Subcutaneous abdominal adipose tissue (tissue), 5 donors: ENCODE measurements at regions not wholly inside any gene's neighbourhood (a gene's known extent, or its start where the extent isn't known, plus 50 kb on each side); places are given as distances from the start of the nearest gene placed in this dataset.

Experiments
- H3K27ac ChIP-seq: one replicate; pipeline ENCODE4 v1.7.0; 2013; ENCODE audit warnings: low read depth, mild to moderate bottlenecking, inconsistent platforms, low read length, moderate library complexity
- H3K27me3 ChIP-seq, 5 donors: one replicate each; pipeline ENCODE4 v1.7.0; 2013; ENCODE audit warnings: low read length in 5 of 5, inconsistent platforms in 1 of 5; ENCODE audit not compliant: control insufficient read depth in 5 of 5, insufficient read depth in 4 of 5
- H3K36me3 ChIP-seq, 5 donors: one replicate each; pipeline ENCODE4 v1.7.0; 2013; ENCODE audit warnings: low read length in 5 of 5; ENCODE audit not compliant: control insufficient read depth in 5 of 5, insufficient read depth in 5 of 5
- H3K4me1 ChIP-seq, 5 donors: one replicate each; pipeline ENCODE4 v1.7.0; 2013; ENCODE audit warnings: low read length in 5 of 5, mild to moderate bottlenecking in 3 of 5, moderate library complexity in 1 of 5; ENCODE audit not compliant: control insufficient read depth in 5 of 5, insufficient read depth in 5 of 5
- H3K4me3 ChIP-seq, 5 donors: one replicate each; pipeline ENCODE4 v1.7.0; 2013; ENCODE audit warnings: low read length in 5 of 5, low read depth in 1 of 5
- H3K9ac ChIP-seq, 5 donors: one replicate each; pipeline ENCODE4 v1.7.0; 2013; ENCODE audit warnings: low read length in 5 of 5, mild to moderate bottlenecking in 4 of 5, moderate library complexity in 3 of 5
- H3K9me3 ChIP-seq, 5 donors: one replicate each; pipeline ENCODE4 v1.7.0; 2013; ENCODE audit warnings: low read length in 5 of 5; ENCODE audit not compliant: control insufficient read depth in 5 of 5
- donor health status: healthy.
- donor health status: healthy.
- donor health status: healthy.
- donor health status: healthy.
- donor health status: healthy.

- no peak overlapping the region for H3K27ac ChIP-seq
- no peaks in the 10 kb centered on the region for H3K4me1 ChIP-seq
- peaks cover 0 to 2% (median 0%) of the 10 kb centered on the region in 5 donors for H3K9me3 ChIP-seq
- H3K36me3 ChIP-seq: no peaks in the 10 kb centered on the region
- no peak overlapping the region for H3K4me3 ChIP-seq
- H3K27me3 ChIP-seq: no peaks in the 10 kb centered on the region
- H3K9ac ChIP-seq: no peak overlapping the region
These were observed 109.8 kb upstream of the HDX start for GRCh38 chrX:84611843-84612636.

GRCh38 chrX:84634201-84634782 is 132.0 kb upstream of the HDX start:
- Histone ChIP-seq H3K9ac (no peak overlapping the region), H3K4me3 (no peak overlapping the region), H3K4me1 (no peaks in the 10 kb centered on the region), H3K36me3 (no peaks in the 10 kb centered on the region), H3K9me3 (peaks cover 0 to 3% (median 0%) of the 10 kb centered on the region in 5 donors), H3K27ac (no peak overlapping the region), H3K27me3 (peaks cover 0 to 6% (median 3%) of the 10 kb centered on the region in 5 donors)

DNA sequence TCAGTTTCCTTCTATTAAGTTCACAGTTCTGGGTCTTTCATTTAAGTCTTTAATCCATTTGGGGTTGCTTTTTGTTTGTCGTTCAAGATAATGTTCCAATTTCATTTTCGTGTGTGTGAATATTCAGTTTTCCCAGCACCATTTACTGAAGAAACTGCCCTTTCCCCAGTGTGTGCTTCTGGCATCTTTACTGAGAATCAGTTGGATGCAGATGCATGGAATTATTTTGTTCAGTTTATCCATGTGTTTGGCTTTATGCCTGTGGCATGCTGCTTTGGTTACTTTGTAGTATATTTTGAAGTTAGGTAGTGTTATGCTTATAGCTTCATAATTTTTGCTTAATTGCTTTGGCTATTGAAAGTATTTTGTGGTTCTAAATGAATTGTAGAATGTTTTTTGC is 163.8 kb upstream of the HDX start:
- no peak overlapping the region for H3K27ac ChIP-seq
- H3K4me3 ChIP-seq: no peak overlapping the region
- H3K9ac ChIP-seq: no peak overlapping the region
- H3K9me3 ChIP-seq: no peaks in the 10 kb centered on the region
- no peaks in the 10 kb centered on the region for H3K4me1 ChIP-seq
- H3K27me3 ChIP-seq: peaks cover 0 to 10% (median 0%) of the 10 kb centered on the region in 5 donors
- no peaks in the 10 kb centered on the region for H3K36me3 ChIP-seq

- Histone ChIP-seq H3K9me3 (no peaks in the 10 kb centered on the region), H3K27ac (no peak overlapping the region), H3K4me1 (no peaks in the 10 kb centered on the region), H3K36me3 (no peaks in the 10 kb centered on the region), H3K4me3 (no peak overlapping the region), H3K9ac (no peak overlapping the region), H3K27me3 (no peaks in the 10 kb centered on the region)
These were observed 188.0 kb upstream of the HDX start for GRCh38 chrX:84690228-84690627.

DNA sequence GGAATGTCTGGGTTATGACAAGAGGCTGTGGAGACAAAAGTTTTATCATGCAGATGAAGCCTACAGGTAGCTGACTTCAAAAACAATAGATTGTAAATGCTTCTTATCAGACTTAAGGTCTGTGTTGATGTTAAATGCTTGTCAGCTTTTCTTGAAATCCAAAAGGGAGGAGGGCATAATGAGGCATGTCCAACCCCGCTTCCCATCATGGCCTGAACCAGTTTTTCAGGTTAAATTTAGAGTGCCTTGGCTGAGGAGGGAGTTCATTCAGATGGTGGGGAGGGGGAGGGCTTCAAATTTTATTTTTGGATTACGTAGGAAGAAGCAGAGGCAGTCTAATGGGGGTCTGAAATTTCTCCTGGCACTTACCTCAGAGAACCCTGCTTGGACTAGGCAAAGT is 207.7 kb upstream of the HDX start:
- Histone ChIP-seq H3K27me3 (peaks cover 0 to 6% (median 4%) of the 10 kb centered on the region in 5 donors), H3K27ac (no peak overlapping the region), H3K9me3 (no peaks in the 10 kb centered on the region)

GRCh38 chrX:84710611-84711010 is 208.4 kb upstream of the HDX start:
- no peak overlapping the region for H3K27ac ChIP-seq
- peaks cover 0 to 6% (median 4%) of the 10 kb centered on the region in 5 donors for H3K27me3 ChIP-seq
- no peaks in the 10 kb centered on the region for H3K36me3 ChIP-seq
- no peaks in the 10 kb centered on the region for H3K4me1 ChIP-seq
- no peak overlapping the region for H3K9ac ChIP-seq
- no peak overlapping the region for H3K4me3 ChIP-seq
- H3K9me3 ChIP-seq: no peaks in the 10 kb centered on the region

More for the DNA sequence above, 207.7 kb upstream of the HDX start:
- no peak overlapping the region for H3K9ac ChIP-seq
- no peaks in the 10 kb centered on the region for H3K4me1 ChIP-seq
- H3K4me3 ChIP-seq: no peak overlapping the region
- H3K36me3 ChIP-seq: no peaks in the 10 kb centered on the region

DNA sequence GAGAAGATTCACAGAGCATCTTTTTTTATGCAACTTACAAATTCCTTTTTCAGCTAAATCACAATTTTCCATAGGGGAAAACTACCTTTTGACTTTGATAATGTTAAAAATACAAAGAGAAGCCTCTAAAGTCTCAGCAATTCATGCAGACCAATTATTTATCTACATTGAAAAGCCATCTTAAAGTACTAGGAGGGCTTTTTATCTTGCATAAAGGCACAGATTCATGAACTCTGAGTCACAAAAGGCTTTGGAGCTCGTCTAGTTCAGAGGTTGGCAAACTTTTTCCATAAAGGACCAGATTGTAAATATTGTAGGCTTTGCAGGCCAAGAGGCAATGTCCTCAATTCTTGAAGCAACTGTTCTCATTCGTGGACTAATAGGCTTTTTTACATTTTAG is 210.4 kb upstream of the HDX start:
- no peak overlapping the region for H3K9ac ChIP-seq
- peaks cover 3 to 6% (median 4%) of the 10 kb centered on the region in 5 donors for H3K27me3 ChIP-seq
- no peaks in the 10 kb centered on the region for H3K9me3 ChIP-seq
- H3K4me1 ChIP-seq: no peaks in the 10 kb centered on the region
- no peak overlapping the region for H3K27ac ChIP-seq
- H3K36me3 ChIP-seq: no peaks in the 10 kb centered on the region
- no peak overlapping the region for H3K4me3 ChIP-seq

- no peaks in the 10 kb centered on the region for H3K36me3 ChIP-seq
- no peak overlapping the region for H3K4me3 ChIP-seq
- no peaks in the 10 kb centered on the region for H3K4me1 ChIP-seq
- peaks cover 0 to 6% (median 4%) of the 10 kb centered on the region in 5 donors for H3K27me3 ChIP-seq
- H3K9ac ChIP-seq: no peak overlapping the region
- no peaks in the 10 kb centered on the region for H3K9me3 ChIP-seq
- no peak overlapping the region for H3K27ac ChIP-seq
These were observed 213.1 kb upstream of the HDX start for GRCh38 chrX:84715315-84715714.

GRCh38 chrX:84717343-84717742 is 215.1 kb upstream of the HDX start:
- no peak overlapping the region for H3K9ac ChIP-seq
- no peaks in the 10 kb centered on the region for H3K9me3 ChIP-seq
- H3K4me3 ChIP-seq: no peak overlapping the region
- H3K4me1 ChIP-seq: no peaks in the 10 kb centered on the region
- peaks cover 0 to 5% (median 0%) of the 10 kb centered on the region in 5 donors for H3K27me3 ChIP-seq
- H3K27ac ChIP-seq: no peak overlapping the region
- H3K36me3 ChIP-seq: no peaks in the 10 kb centered on the region

- Histone ChIP-seq H3K4me1 (no peaks in the 10 kb centered on the region), H3K36me3 (no peaks in the 10 kb centered on the region), H3K27me3 (peaks cover 0 to 13% (median 5%) of the 10 kb centered on the region in 5 donors), H3K27ac (no peak overlapping the region), H3K9ac (no peak overlapping the region), H3K4me3 (no peak overlapping the region), H3K9me3 (no peaks in the 10 kb centered on the region)
These were observed 219.2 kb upstream of the HDX start for GRCh38 chrX:84721416-84721815.
